SU-DHL-6 (cell line): ENCODE measurements at regions not wholly inside any gene's neighbourhood (a gene's known extent, or its start where the extent isn't known, plus 50 kb on each side); places are given as distances from the start of the nearest gene placed in this dataset.

Source experiments
- EZH2phosphoT487 ChIP-seq: fragments of 200-600 bp; sonication (generic), shearing (Covaris generic); conservative IDR thresholded peaks from 2 replicates; pipeline ENCODE4 v1.6.1; 2018; ENCODE audit warnings: mild to moderate bottlenecking, antibody characterized with exemption, low read length, moderate library complexity, mixed read lengths
- TF ChIP-seq, protein P1 (sequence below): fragments of 200-600 bp; sonication (generic); IDR thresholded peaks from one replicate; pipeline ENCODE4 v1.5.1; 2017; ENCODE audit warnings: antibody characterized with exemption, mild to moderate bottlenecking, low read length, moderate library complexity; ENCODE audit not compliant: insufficient read depth, poor library complexity, severe bottlenecking

DNA sequence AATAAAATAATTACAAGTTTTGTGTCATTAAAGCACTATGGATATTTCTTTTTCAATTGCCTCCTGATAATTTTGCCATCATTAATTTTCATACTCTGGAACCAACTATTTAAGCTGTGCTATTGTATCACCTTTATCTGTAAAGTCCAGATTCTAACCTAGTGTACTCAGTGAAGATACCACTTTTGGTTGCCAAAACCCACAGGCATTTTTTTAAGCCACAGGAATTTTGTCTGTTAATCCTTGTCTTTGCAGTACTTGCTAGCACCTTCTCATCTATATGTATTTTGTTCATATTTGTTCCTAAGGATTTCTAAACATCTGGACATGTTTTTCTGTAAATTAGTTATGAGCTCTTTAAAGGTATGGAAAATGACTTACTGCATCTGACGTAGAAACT lies 481.4 kb upstream of the DAB2 start:
- TF ChIP-seq, protein P1, sequence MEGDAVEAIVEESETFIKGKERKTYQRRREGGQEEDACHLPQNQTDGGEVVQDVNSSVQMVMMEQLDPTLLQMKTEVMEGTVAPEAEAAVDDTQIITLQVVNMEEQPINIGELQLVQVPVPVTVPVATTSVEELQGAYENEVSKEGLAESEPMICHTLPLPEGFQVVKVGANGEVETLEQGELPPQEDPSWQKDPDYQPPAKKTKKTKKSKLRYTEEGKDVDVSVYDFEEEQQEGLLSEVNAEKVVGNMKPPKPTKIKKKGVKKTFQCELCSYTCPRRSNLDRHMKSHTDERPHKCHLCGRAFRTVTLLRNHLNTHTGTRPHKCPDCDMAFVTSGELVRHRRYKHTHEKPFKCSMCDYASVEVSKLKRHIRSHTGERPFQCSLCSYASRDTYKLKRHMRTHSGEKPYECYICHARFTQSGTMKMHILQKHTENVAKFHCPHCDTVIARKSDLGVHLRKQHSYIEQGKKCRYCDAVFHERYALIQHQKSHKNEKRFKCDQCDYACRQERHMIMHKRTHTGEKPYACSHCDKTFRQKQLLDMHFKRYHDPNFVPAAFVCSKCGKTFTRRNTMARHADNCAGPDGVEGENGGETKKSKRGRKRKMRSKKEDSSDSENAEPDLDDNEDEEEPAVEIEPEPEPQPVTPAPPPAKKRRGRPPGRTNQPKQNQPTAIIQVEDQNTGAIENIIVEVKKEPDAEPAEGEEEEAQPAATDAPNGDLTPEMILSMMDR = no peak
- TF ChIP-seq EZH2phosphoT487 = no peak
